GM18517 (cell line): ENCODE measurements at regions not wholly inside any gene's neighbourhood (a gene's known extent, or its start where the extent isn't known, plus 50 kb on each side); places are given as distances from the start of the nearest gene placed in this dataset.

Source experiments
- ATAC-seq: cut with Tn5 transposase; IDR thresholded peaks from one replicate; pipeline ENCODE4 v1.9.1; 2021; ENCODE audit warnings: mild to moderate bottlenecking, moderate library complexity; ENCODE audit not compliant: unreplicated experiment

DNA sequence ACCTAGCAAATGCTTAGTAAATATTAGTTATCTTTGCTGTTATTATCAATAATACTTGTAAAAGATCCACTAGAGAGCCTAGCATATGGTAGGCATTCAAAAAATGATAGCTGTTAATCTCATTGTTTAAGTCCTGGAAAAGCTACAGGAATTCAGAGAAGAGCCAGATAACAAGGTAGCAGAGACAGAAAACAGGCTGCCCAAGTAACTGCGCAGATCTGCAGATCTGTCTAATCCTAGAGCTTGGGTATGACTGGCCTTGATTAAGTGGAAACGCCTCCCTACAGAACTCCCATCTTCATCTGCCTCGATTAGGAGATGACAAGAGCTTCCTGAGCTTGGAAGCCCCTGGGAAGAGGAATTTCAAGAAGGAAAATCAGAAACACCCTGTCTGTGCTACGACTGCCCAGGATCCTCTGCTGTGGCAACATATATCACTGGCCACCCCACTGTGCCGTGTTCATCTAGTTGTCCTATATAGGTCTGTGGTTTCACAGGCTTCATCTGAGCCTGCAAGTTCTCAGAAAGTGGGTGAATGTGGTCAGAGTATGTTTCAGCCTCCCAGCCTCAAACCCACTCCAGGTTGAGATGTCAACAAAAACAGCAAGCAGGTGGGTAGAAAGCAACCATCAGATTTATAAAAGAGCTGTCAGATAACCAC, 151.5 kb upstream of the PKDCC start:
- ATAC-seq = peak; percentile 74

DNA sequence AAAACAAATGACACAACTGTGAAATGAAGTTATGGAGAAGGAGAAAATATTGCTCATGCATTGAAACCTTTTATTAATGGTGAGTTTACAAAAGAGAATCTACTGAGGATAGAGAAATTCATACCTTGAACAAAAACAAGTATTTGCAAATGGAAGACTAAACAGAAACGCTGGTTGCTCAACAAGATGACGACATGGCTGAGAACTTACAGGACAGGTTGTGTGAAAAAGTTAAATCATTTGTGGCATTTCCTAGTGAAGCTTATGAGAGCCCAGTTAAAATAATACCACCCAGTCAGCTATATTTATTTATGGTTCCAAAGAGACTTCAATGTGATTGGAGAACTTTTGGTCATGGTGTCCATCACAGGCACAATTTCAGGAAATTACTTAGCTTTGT, 148.6 kb upstream of the PKDCC start:
- ATAC-seq = no peak

DNA sequence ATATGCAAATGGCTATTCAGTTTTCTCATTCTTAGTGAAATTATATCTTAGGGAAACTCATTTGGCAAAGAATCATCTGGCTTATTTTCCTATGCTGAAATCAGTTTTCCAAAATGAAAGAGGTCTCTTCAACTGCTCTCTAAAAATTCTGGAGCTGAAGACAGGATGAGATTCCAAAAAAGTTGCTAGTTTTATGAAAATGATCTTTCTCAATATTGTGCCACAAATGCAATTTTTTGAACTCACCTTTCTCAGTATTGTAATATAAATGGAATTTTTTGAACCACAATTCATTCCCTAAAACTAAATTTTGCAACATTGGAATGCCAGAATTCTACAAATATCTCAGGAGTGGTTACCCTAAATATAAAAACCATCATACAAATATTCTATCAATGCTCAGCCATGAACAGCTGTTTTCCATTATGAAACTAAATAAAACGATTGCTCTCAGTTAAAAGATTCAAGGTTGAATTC, 147.7 kb upstream of the PKDCC start:
- no peak for ATAC-seq

- ATAC-seq = no peak
These were observed 144.9 kb upstream of the PKDCC start for GRCh38 chr2:41902897-41903296.

GRCh38 chr2:41903474-41904135, 144.2 kb upstream of the PKDCC start:
- no peak for ATAC-seq

DNA sequence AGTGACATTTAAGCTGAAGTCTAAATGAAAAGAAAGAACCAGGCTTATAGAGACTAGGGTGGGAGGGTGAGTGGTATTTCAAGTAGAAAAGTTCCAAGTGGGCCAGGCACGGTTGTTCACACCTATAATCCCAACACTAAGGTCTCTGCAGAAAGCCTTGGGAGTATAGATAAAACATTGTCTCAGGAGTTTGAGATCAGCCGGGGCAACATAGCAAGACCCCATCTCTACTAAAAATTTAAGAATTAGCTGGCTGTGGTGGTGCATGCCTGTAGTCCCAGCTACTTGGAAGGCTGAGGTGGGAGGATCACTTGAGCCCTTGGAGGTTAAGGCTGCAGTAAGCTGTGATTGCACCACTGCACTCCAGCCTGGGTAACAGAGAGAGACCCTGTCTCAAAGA, 143.4 kb upstream of the PKDCC start:
- ATAC-seq = no peak

GRCh38 chr2:41905597-41906337, 142.1 kb upstream of the PKDCC start:
- ATAC-seq = no peak

- no peak for ATAC-seq
These were observed 141.5 kb upstream of the PKDCC start for GRCh38 chr2:41906338-41906725.

DNA sequence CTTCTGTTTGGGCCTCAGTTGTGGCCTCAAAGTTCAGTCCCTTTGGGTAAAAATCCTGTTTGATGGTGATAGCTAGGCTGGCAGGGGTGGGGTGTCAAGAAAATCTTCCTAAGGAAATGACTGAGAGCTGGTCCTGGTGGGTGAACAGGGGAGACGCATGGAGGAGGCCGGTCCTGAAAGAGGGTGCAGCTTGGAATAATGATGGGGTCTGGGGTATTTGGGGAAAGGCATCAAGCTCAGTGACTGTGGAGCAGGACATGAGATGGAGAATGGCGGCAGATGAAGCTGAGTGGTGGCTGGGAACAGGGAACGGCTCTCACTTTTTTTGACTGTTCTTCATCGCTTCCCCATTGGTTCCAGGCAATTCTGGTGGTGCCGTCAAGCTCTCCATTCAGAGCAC, 140.7 kb upstream of the PKDCC start:
- no peak for ATAC-seq

DNA sequence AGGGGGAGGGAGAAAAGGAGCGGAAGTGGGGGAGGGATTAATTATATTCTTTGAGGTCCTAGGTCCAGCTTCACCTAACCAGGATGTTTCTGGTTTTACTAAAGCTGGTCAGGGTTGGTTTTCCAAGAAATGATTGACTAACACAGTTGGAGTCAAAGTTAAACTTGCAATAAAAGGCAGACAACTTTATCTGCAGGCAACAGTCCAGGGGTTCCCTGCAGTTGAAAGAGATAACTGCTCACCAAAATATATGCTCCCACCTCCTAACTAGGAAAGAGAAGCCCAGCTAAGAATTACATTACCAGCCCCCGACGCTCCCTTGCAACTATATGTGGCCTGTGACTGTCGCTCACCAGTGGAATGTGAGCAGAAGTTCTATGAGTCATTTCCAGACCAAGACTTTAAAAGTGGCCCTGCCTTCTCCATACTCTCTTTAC, 140.0 kb upstream of the PKDCC start:
- ATAC-seq = no peak

- no peak for ATAC-seq
These were observed 139.5 kb upstream of the PKDCC start for GRCh38 chr2:41908349-41908748.

GRCh38 chr2:41909584-41909983, 138.2 kb upstream of the PKDCC start:
- ATAC-seq = no peak

DNA sequence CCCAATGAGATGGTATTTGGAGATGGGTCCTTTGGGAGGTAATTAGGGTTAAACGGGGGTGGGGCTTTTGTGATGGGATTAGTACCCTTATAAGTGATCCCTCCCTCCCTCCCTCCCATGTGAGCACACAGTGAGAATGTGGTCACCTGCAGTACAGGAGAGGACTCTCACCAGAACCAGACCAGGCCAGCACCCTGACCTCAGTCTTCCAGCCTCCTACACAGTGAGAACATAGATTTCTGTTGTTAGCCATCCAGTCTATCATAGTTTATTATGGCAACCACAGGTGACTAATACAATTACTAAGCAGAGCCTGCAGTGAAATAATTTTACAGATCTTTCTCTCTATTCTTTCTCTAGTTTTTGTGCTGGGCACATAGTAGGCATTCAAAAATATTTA, 137.7 kb upstream of the PKDCC start:
- no peak for ATAC-seq

DNA sequence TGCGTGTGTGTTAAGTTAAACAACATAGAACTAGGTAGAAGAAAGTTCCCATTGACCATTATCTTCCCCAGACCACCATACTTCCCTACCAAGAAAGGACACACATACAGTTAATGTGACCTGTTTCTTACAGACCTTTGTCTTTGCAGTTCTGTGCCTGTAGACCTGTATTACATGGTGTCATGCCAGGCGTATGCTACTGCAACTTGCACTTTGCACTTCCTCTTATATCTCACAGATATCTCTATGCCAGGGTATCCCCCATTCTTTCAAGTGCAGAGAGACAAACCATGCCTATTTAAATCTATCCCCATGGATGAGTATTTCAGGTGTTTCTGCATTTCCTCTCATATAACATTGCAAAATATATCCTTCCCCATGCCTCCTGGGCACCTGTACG, 136.8 kb upstream of the PKDCC start:
- ATAC-seq = no peak

DNA sequence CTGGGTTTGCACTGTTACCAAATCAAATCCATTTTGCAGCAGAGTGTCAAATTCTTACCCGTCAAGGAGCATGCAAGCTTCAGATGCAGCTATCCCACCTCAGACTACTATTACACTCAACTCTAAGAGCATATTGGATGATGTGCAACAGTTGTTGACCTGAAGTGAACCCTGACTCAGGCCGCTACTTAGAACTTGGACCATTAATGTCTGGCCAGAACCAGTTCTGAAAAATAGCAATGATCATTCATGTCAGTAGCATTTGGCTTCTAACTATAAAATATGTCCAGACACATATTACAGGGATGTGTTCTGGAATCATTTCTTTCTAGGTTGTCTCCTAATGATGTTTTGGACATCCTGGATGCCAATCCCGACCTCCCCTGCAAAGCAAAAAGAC, 135.5 kb upstream of the PKDCC start:
- no peak for ATAC-seq

DNA sequence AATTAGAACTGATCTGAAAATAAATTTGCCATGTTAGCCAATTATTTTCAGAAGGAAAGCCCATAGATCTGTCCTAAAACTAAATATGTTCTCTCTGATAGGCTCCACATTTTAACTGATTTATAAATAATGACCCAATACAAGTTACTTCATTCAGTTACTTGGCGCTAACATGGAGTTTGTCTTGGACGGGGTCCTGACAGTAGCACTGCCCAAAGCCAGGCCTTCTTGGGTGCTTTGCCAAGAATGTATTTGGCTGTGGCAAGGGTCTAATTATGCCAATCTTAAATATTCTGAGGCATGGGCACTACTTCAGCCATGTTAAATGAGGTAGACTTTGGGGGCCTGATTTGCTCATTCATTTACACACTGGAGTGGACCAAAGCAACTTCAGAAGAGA, 135.0 kb upstream of the PKDCC start:
- no peak for ATAC-seq

DNA sequence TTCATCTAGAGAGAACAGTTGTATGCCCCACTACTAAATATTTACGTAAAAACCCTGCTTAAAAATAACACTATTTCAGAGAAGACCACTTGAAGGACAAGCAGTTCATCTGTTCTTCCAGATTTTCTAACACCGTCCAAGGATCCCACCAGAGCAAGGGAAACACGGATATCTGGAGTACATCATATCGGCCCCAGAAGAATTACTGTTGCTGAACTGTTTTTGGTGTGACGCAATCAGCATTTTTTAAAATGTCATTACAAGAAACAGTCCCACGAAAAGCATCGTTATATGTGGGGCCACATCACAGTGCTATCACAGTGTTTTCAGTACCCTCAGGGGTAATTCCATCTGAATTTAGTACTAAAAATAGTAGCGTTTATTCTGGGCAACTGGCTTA, 134.5 kb upstream of the PKDCC start:
- ATAC-seq = no peak

DNA sequence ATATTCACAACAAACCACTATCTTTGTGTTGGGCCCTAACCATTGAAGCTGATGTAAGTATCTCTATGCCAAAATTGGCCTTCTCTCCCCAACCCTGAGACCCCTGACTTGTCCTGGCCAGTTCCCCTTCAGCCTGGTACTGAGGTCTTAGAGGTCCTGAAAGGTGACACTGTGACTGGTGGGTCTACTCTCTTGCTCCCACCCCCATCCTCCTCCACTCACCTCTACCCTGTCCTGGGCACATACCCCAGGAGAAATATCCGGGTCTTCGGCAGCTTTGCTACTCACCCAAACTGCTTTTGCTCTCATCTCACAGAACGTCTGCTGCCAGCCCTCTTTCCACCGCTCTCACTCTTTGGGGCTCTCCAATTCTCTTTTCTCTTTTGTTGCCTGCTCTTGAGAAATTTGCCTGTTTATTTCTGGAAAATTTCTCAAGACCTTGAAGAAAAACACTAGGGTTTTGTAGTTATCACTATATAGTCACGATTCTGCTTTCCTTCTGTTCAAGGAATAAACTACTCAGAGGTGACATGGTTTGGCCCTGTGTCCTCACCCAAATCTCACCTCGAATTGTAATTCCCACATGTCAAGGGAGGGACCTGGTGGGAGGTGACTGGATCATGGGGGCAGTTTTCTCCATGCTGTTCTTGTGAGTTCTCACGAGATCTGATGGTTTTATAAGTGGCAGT, 133.8 kb upstream of the PKDCC start:
- ATAC-seq = no peak

DNA sequence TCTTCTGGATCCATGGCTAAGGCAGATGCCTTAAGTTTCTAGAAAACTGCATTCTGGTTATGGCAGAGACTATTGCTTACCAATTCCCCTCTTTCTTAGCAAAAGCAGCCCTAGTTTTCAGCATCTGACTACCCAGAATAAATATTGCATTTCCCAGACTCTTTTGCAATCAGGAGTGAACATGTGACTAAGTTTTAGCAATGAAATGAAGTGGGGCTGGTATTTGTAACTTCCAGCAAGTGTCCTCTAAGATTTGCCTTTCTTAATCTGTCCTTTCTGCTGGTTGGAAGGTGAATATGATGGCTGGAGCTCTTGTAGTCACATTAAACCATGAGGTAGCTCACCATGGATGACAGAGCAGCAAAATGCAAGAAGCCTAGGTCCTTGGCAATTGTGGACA, 132.9 kb upstream of the PKDCC start:
- ATAC-seq = no peak

- no peak for ATAC-seq
These were observed 131.6 kb upstream of the PKDCC start for GRCh38 chr2:41916177-41916576.

GRCh38 chr2:41917587-41917986, 130.2 kb upstream of the PKDCC start:
- no peak for ATAC-seq

DNA sequence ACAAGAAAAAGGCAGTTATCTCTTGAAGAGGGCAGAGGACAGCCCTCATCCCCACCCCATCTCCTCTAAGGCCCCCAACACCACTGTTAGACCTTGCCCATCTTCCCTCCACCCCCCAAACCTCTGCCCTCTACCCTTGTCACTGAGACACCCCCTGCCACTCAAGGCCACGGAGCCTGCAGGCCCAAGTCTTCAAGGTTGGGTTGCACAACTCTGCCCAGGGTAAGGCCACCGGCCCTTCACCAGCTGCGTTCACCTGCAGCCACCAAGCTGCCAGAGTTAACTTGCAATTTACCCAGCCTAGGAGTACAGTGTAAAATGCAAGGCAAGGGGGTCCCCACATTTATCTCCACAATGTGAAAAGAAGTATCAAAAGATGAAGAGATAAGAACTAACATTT, 128.7 kb upstream of the PKDCC start:
- ATAC-seq = no peak
